ENCODE measurements at regions not wholly inside any gene's neighbourhood (a gene's known extent, or its start where the extent isn't known, plus 50 kb on each side); places are given as distances from the start of the nearest gene placed in this dataset.

DNA sequence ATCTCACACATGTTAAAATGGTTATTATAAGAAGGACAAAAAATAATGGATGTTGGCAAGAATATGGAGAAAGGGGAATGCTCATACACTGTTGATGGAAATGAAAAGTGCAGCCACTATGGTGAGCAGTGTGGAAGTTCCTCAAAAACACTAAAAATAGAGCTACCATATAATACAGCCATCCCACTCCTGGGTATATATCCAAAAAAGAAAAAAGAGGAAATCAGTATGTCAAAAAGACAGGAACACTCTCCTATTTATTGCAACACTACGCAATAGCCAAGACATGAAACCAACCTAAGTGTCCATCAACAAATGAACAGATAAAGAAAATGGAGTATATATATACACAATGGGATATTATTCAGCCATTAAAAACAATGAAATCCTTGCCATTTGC, 642.6 kb downstream of the RNF144A start:
- TF ChIP-seq, protein P1, sequence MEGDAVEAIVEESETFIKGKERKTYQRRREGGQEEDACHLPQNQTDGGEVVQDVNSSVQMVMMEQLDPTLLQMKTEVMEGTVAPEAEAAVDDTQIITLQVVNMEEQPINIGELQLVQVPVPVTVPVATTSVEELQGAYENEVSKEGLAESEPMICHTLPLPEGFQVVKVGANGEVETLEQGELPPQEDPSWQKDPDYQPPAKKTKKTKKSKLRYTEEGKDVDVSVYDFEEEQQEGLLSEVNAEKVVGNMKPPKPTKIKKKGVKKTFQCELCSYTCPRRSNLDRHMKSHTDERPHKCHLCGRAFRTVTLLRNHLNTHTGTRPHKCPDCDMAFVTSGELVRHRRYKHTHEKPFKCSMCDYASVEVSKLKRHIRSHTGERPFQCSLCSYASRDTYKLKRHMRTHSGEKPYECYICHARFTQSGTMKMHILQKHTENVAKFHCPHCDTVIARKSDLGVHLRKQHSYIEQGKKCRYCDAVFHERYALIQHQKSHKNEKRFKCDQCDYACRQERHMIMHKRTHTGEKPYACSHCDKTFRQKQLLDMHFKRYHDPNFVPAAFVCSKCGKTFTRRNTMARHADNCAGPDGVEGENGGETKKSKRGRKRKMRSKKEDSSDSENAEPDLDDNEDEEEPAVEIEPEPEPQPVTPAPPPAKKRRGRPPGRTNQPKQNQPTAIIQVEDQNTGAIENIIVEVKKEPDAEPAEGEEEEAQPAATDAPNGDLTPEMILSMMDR (conservative IDR thresholded peaks at IDR 0.05; ENCODE audit: low read length): no peak
- no peak for TF ChIP-seq EZH2phosphoT487 (IDR thresholded peaks at IDR 0.05; ENCODE audit: borderline replicate concordance)

All from Loucy (cell line).